H1 (cell line): ENCODE measurements at regions not wholly inside any gene's neighbourhood (a gene's known extent, or its start where the extent isn't known, plus 50 kb on each side); places are given as distances from the start of the nearest gene placed in this dataset.

Experiments used
- CTBP2 ChIP-seq: IDR thresholded peaks from 2 replicates; pipeline ENCODE4 v1.7.0; 2011; ENCODE audit warnings: borderline replicate concordance, mild to moderate bottlenecking, moderate library complexity, mixed read lengths, low read length; ENCODE audit not compliant: insufficient read depth, insufficient read length
- EGR1 ChIP-seq: IDR thresholded peaks from 2 replicates; pipeline ENCODE4 v1.6.1; 2011; ENCODE audit warnings: low read depth, low read length, borderline replicate concordance
- HDAC6 ChIP-seq: IDR thresholded peaks from one replicate; pipeline ENCODE4 v1.7.1; 2012; ENCODE audit warnings: low read depth, mild to moderate bottlenecking, inconsistent platforms, low read length, moderate library complexity
- RAD21 ChIP-seq, 2 experiments: IDR thresholded peaks in 1 of 2; conservative IDR thresholded peaks in 1 of 2; 2 replicates each; pipeline ENCODE4 v1.6.1; 2011; ENCODE audit warnings: low read depth in 2 of 2, low read length in 2 of 2, improper control_type of control experiment in 1 of 2, inconsistent platforms in 1 of 2, mild to moderate bottlenecking in 1 of 2, moderate library complexity in 1 of 2
- SP4 ChIP-seq: IDR thresholded peaks from 2 replicates; pipeline ENCODE4 v1.6.1; 2012; ENCODE audit warnings: low read length, inconsistent platforms
- TBP ChIP-seq: IDR thresholded peaks from 2 replicates; pipeline ENCODE4 v1.6.1; 2011; ENCODE audit warnings: low read depth, low read length, improper control_type of control experiment
- TF ChIP-seq, protein P1 (sequence below): fragments of 300-600 bp; sonication (generic); IDR thresholded peaks from 2 replicates; pipeline ENCODE4 v1.7.1; 2012; ENCODE audit warnings: low read length, moderate library complexity, mild to moderate bottlenecking, inconsistent platforms; ENCODE audit not compliant: insufficient replicate concordance

DNA sequence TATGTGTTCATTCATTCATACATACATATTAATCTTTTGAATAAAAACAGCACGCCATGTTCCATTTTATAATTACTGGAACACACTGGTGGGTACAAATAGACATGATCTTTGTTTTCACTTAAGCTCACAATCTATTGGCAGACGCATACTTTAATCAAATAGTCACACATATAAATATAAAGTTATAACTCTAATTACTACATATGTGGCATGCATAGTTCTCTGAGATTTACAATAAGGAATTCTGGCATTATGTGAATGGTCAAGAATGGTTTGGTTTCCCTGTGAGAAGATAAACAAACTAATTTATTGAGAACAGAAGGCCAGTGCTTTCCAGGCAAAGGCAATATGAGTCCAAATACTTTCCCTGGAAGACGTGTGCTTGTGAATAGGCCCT is 576.2 kb downstream of the CDH8 start (continued):
- TF ChIP-seq, protein P1, sequence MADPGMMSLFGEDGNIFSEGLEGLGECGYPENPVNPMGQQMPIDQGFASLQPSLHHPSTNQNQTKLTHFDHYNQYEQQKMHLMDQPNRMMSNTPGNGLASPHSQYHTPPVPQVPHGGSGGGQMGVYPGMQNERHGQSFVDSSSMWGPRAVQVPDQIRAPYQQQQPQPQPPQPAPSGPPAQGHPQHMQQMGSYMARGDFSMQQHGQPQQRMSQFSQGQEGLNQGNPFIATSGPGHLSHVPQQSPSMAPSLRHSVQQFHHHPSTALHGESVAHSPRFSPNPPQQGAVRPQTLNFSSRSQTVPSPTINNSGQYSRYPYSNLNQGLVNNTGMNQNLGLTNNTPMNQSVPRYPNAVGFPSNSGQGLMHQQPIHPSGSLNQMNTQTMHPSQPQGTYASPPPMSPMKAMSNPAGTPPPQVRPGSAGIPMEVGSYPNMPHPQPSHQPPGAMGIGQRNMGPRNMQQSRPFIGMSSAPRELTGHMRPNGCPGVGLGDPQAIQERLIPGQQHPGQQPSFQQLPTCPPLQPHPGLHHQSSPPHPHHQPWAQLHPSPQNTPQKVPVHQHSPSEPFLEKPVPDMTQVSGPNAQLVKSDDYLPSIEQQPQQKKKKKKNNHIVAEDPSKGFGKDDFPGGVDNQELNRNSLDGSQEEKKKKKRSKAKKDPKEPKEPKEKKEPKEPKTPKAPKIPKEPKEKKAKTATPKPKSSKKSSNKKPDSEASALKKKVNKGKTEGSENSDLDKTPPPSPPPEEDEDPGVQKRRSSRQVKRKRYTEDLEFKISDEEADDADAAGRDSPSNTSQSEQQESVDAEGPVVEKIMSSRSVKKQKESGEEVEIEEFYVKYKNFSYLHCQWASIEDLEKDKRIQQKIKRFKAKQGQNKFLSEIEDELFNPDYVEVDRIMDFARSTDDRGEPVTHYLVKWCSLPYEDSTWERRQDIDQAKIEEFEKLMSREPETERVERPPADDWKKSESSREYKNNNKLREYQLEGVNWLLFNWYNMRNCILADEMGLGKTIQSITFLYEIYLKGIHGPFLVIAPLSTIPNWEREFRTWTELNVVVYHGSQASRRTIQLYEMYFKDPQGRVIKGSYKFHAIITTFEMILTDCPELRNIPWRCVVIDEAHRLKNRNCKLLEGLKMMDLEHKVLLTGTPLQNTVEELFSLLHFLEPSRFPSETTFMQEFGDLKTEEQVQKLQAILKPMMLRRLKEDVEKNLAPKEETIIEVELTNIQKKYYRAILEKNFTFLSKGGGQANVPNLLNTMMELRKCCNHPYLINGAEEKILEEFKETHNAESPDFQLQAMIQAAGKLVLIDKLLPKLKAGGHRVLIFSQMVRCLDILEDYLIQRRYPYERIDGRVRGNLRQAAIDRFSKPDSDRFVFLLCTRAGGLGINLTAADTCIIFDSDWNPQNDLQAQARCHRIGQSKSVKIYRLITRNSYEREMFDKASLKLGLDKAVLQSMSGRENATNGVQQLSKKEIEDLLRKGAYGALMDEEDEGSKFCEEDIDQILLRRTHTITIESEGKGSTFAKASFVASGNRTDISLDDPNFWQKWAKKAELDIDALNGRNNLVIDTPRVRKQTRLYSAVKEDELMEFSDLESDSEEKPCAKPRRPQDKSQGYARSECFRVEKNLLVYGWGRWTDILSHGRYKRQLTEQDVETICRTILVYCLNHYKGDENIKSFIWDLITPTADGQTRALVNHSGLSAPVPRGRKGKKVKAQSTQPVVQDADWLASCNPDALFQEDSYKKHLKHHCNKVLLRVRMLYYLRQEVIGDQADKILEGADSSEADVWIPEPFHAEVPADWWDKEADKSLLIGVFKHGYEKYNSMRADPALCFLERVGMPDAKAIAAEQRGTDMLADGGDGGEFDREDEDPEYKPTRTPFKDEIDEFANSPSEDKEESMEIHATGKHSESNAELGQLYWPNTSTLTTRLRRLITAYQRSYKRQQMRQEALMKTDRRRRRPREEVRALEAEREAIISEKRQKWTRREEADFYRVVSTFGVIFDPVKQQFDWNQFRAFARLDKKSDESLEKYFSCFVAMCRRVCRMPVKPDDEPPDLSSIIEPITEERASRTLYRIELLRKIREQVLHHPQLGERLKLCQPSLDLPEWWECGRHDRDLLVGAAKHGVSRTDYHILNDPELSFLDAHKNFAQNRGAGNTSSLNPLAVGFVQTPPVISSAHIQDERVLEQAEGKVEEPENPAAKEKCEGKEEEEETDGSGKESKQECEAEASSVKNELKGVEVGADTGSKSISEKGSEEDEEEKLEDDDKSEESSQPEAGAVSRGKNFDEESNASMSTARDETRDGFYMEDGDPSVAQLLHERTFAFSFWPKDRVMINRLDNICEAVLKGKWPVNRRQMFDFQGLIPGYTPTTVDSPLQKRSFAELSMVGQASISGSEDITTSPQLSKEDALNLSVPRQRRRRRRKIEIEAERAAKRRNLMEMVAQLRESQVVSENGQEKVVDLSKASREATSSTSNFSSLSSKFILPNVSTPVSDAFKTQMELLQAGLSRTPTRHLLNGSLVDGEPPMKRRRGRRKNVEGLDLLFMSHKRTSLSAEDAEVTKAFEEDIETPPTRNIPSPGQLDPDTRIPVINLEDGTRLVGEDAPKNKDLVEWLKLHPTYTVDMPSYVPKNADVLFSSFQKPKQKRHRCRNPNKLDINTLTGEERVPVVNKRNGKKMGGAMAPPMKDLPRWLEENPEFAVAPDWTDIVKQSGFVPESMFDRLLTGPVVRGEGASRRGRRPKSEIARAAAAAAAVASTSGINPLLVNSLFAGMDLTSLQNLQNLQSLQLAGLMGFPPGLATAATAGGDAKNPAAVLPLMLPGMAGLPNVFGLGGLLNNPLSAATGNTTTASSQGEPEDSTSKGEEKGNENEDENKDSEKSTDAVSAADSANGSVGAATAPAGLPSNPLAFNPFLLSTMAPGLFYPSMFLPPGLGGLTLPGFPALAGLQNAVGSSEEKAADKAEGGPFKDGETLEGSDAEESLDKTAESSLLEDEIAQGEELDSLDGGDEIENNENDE: no peak
- TF ChIP-seq TBP (no peak), RAD21 (IDR thresholded peaks at IDR 0.05 in 1 of 2, conservative IDR thresholded peaks at IDR 0.05 in 1 of 2; ENCODE audit: low read depth in 2 of 2, low read length in 2 of 2) (no peak), CTBP2 (no peak), HDAC6 (no peak), EGR1 (no peak), SP4 (no peak)
